Omental fat pad (tissue), 3 donors: ENCODE measurements at regions not wholly inside any gene's neighbourhood (a gene's known extent, or its start where the extent isn't known, plus 50 kb on each side); places are given as distances from the start of the nearest gene placed in this dataset.
"Not testable (repeated sequence)": the region's sequence is repeated elsewhere in the genome, so short reads cannot be mapped to it uniquely, and the experiment has no call there.

Source experiments
- ATAC-seq: fragments of 150-250 bp; one replicate; pipeline ENCODE4 v1.9.1; 2016; ENCODE audit warnings: mild to moderate bottlenecking, moderate library complexity; ENCODE audit not compliant: low FRiP score
- DNase-seq: peaks from one replicate; pipeline ENCODE4 v3.0.0-alpha.2; 2019; ENCODE audit warnings: low spot score
- CTCF ChIP-seq, 3 donors: fragments of 450-650 bp; IDR thresholded peaks; one replicate each; pipeline ENCODE4 v1.5.1; 2016 to 2017; ENCODE audit warnings: antibody characterized with exemption in 3 of 3, mild to moderate bottlenecking in 3 of 3, moderate library complexity in 2 of 3

- DNase-seq = no peak
- no peak for ATAC-seq
- no peak for TF ChIP-seq CTCF (IDR thresholded peaks at IDR 0.05)
These were observed 614.1 kb downstream of the UQCRFS1 start for GRCh38 chr19:28598861-28599260.

- no peak for TF ChIP-seq CTCF (IDR thresholded peaks at IDR 0.05)
- no peak for ATAC-seq
- DNase-seq = no peak
These were observed 616.3 kb downstream of the UQCRFS1 start for GRCh38 chr19:28596561-28597071.

GRCh38 chr19:28595722-28596480, 617.0 kb downstream of the UQCRFS1 start:
- ATAC-seq (no peak), DNase-seq (no peak)
- no peak for TF ChIP-seq CTCF (IDR thresholded peaks at IDR 0.05)

- no peak for ATAC-seq
- no peak for DNase-seq
- no peak for TF ChIP-seq CTCF (IDR thresholded peaks at IDR 0.05)
These were observed 618.2 kb downstream of the UQCRFS1 start for GRCh38 chr19:28594737-28595136.

GRCh38 chr19:28589991-28590411, 623.0 kb downstream of the UQCRFS1 start:
- DNase-seq, ATAC-seq: not testable (repeated sequence)

GRCh38 chr19:28586474-28586873, 626.5 kb downstream of the UQCRFS1 start:
- no peak for TF ChIP-seq CTCF (IDR thresholded peaks at IDR 0.05)
- DNase-seq = no peak
- ATAC-seq = no peak

GRCh38 chr19:28585796-28586195, 627.2 kb downstream of the UQCRFS1 start:
- ATAC-seq (no peak), DNase-seq (no peak)
- TF ChIP-seq CTCF (IDR thresholded peaks at IDR 0.05) = no peak
